Stimulated activated CD8-positive, alpha-beta memory T cell treated with anti-CD3 and anti-CD28 coated beads, Interleukin-2, amount 100 ng/mL, for 48 hours (primary cell): ENCODE measurements at regions not wholly inside any gene's neighbourhood (a gene's known extent, or its start where the extent isn't known, plus 50 kb on each side); places are given as distances from the start of the nearest gene placed in this dataset.

Source experiments
- DNase-seq, 2 donors: peaks; one replicate each; pipeline ENCODE4 v3.0.0-alpha.2; 2020; ENCODE audit warnings: low read depth in 2 of 2

GRCh38 chrX:39140581-39140980, 339.3 kb downstream of the MID1IP1 start:
- DNase-seq = no peak

GRCh38 chrX:39144323-39144722, 343.1 kb downstream of the MID1IP1 start:
- no peak for DNase-seq

GRCh38 chrX:39144956-39145355, 343.7 kb downstream of the MID1IP1 start:
- DNase-seq = no peak

- no peak for DNase-seq
Observed at GRCh38 chrX:39145859-39146258, 344.6 kb downstream of the MID1IP1 start.

- DNase-seq = peak; percentile 41 to 47
Observed at GRCh38 chrX:39149761-39150160, 348.5 kb downstream of the MID1IP1 start.

- DNase-seq = no peak
Observed at GRCh38 chrX:39150220-39150619, 349.0 kb downstream of the MID1IP1 start.

GRCh38 chrX:39150621-39151020, 349.4 kb downstream of the MID1IP1 start:
- no peak for DNase-seq

- peak in 1 of 2 donors; percentile 33 for DNase-seq
Observed at GRCh38 chrX:39152106-39152649, 350.9 kb downstream of the MID1IP1 start.

GRCh38 chrX:39156051-39156450, 354.8 kb downstream of the MID1IP1 start:
- no peak for DNase-seq

- no peak for DNase-seq
Observed at GRCh38 chrX:39157006-39157405, 355.7 kb downstream of the MID1IP1 start.

GRCh38 chrX:39157796-39158195, 356.5 kb downstream of the MID1IP1 start:
- DNase-seq = no peak

- no peak for DNase-seq
Observed at GRCh38 chrX:39158801-39159657, 357.8 kb downstream of the MID1IP1 start.

GRCh38 chrX:39159921-39160507, 358.8 kb downstream of the MID1IP1 start:
- DNase-seq = no peak

GRCh38 chrX:39161611-39162255, 360.5 kb downstream of the MID1IP1 start:
- no peak for DNase-seq

GRCh38 chrX:39162322-39162735, 361.1 kb downstream of the MID1IP1 start:
- peak; percentile 31 to 36 for DNase-seq

- no peak for DNase-seq
Observed at GRCh38 chrX:39163581-39164126, 362.4 kb downstream of the MID1IP1 start.

- no peak for DNase-seq
Observed at GRCh38 chrX:39164212-39164611, 363.0 kb downstream of the MID1IP1 start.

- no peak for DNase-seq
Observed at GRCh38 chrX:39165185-39165584, 363.9 kb downstream of the MID1IP1 start.

- DNase-seq = no peak
Observed at GRCh38 chrX:39165773-39166172, 364.5 kb downstream of the MID1IP1 start.

GRCh38 chrX:39167791-39168190, 366.5 kb downstream of the MID1IP1 start:
- DNase-seq = no peak

- DNase-seq = no peak
Observed at GRCh38 chrX:39168609-39169008, 367.4 kb downstream of the MID1IP1 start.

GRCh38 chrX:39169976-39170375, 368.7 kb downstream of the MID1IP1 start:
- no peak for DNase-seq
